Heart left ventricle (tissue), 16 donors: ENCODE measurements at regions not wholly inside any gene's neighbourhood (a gene's known extent, or its start where the extent isn't known, plus 50 kb on each side); places are given as distances from the start of the nearest gene placed in this dataset.
"Not testable (repeated sequence)": the region's sequence is repeated elsewhere in the genome, so short reads cannot be mapped to it uniquely, and the experiment has no call there.

Source experiments
- ATAC-seq, 4 donors: fragments of 200-7000 bp; cut with Tn5 transposase; one replicate each; pipeline ENCODE4 v1.9.1; 2020 to 2022; ENCODE audit warnings: moderate library complexity in 4 of 4, mild to moderate bottlenecking in 3 of 4, moderate number of reproducible peaks in 1 of 4
- DNase-seq, 5 donors: peaks; one replicate each; pipeline ENCODE4 v3.0.0-alpha.2; 2020
- H3K27ac ChIP-seq, 12 donors: fragments of 200-600 bp; sonication (generic) in 4 of 12; one replicate each; pipeline versions ENCODE4 v1.5.0 to v1.8.0; 2016 to 2022; ENCODE audit warnings: mild to moderate bottlenecking in 2 of 12
- H3K27me3 ChIP-seq, 9 donors: fragments of 200-600 bp; sonication (generic) in 2 of 9; one replicate each; pipeline versions ENCODE4 v1.5.1 to v1.8.0; 2016 to 2022; ENCODE audit warnings: mild to moderate bottlenecking in 3 of 9
- H3K36me3 ChIP-seq, 9 donors: fragments of 200-600 bp; sonication (generic) in 2 of 9; one replicate each; pipeline versions ENCODE4 v1.5.0 to v1.8.0; 2018 to 2022; ENCODE audit warnings: mild to moderate bottlenecking in 2 of 9
- H3K4me1 ChIP-seq, 12 donors: fragments of 200-600 bp; sonication (generic) in 4 of 12; one replicate each; pipeline versions ENCODE4 v1.5.0 to v1.8.0; 2016 to 2022; ENCODE audit warnings: mild to moderate bottlenecking in 3 of 12
- H3K4me3 ChIP-seq, 12 donors: fragments of 200-600 bp; sonication (generic) in 4 of 12; one replicate each; pipeline versions ENCODE4 v1.5.0 to v1.8.0; 2017 to 2022; ENCODE audit warnings: mild to moderate bottlenecking in 9 of 12, moderate library complexity in 4 of 12
- H3K9me3 ChIP-seq, 12 donors: fragments of 200-600 bp; sonication (generic) in 4 of 12; one replicate each; pipeline versions ENCODE4 v1.5.0 to v1.8.0; 2016 to 2022; ENCODE audit warnings: mild to moderate bottlenecking in 1 of 12
- POLR2A ChIP-seq, 2 donors: fragments of 450-650 bp; IDR thresholded peaks; one replicate each; pipeline ENCODE4 v1.6.1; 2017; ENCODE audit warnings: antibody characterized with exemption in 2 of 2, mild to moderate bottlenecking in 2 of 2, moderate library complexity in 2 of 2
- WGBS, 4 donors: extraction: QIAGEN DNeasy Blood & Tissue Kit in 2 of 4; methylation state at CpG; one replicate each; pipeline versions ENCODE4 v1.1.5 to v1.1.7; 2013 to 2018; 5-methylcytosine and 5-hydroxymethylcytosine counted together
- intact Hi-C, 10 donors: fragments of 100-400 bp; cut with DNase I; formaldehyde crosslinking; loops; one replicate each; pipeline versions ENCODE4 v1.11.1 to v1.14.2; 2022
- TF ChIP-seq, protein P1 (sequence below), 12 donors: fragments of 200-600 bp; sonication (generic) in 4 of 12; IDR thresholded peaks; one replicate each; pipeline versions ENCODE4 v1.5.0 to v1.8.0; 2018 to 2022; ENCODE audit warnings: antibody characterized with exemption in 12 of 12, mild to moderate bottlenecking in 5 of 12
- donor health status: ischemic (EF 13 %, LVEDD 7.1; RV severe dilation, severe dysfunction).
- donor health status: healthy with polysubstance abuse.
- donor health status: DM: no; HTN: yes; CAD: no.
- donor health status: DM: no; HTN: no; CAD: no.
- donor health status: ischemic (EF 25% LVEDD 6.9; RV normal size, moderate dysfunction).
- donor health status: ischemic (EF 25% LVEDD 5.7; RV mildly dilated, moderate dysfunction).
- donor health status: healthy.
- donor health status: DM: yes; HTN: yes; CAD: no.
- donor health status: ischemic (EF 35%, LVEDD 5.7; RV mildly dilated, moderate dysfunction).
- donor health status: nonischemic (EF 11% LVEDD 7.7; RV severe dilation, severe dysfunction).
- donor health status: DM: yes; HTN: yes; CAD: no.
- donor health status: PGD.
- donor health status: ischemic (EF 29% LVEDD 5.4; RV normal size, mild dysfunction).
- donor health status: nonischemic (EF 23%, LVEDD 6.1; RV moderate dilation, normal function).

DNA sequence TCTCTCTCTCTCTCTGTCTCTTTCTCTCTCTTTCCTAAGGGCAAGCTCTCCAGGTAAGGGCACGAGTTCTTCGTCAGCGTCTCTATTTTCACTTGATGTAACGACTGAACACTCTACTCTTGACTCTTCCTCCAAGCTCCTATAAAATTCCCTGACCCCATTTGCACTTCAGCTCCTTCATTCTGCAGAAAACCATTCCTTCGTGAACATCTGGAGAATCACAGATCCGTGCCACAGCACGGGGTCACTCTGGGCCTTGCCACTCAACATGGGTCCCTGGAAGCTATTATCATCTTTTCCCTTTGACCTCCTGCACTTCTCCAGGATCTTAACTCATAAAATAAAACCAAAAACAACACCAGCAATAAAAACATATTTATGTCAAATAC lies 112.0 kb upstream of the LNX1 start:
- ATAC-seq (no peak), DNase-seq (no peak)
- Histone ChIP-seq H3K27ac (peak overlapping the region; percentile 39 to 78 (median 68)), H3K4me3 (peak overlapping the region in 9 of 12 donors; percentile 8 to 43 (median 36)), H3K27me3 (no peaks in the 10 kb centered on the region), H3K4me1 (peaks cover 6 to 40% (median 25%) of the 10 kb centered on the region in 12 donors), H3K9me3 (peaks cover 0 to 5% (median 0%) of the 10 kb centered on the region in 12 donors), H3K36me3 (no peaks in the 10 kb centered on the region)
- whole genome bisulfite sequencing, 4 donors, result 16 to 38% (median 28%) methylated on average over 7 of the region's 7 CpGs
- intact Hi-C loops, result loop anchor here in 7 of 10 donors (2.0 to 10.0 kb wide), 9 partner anchors 26 to 522 kb away; partner anchors contain the start of genes PDGFRA (in 3 of the 7) and CHIC2 (in 1 of the 7)
- TF ChIP-seq, protein P1, sequence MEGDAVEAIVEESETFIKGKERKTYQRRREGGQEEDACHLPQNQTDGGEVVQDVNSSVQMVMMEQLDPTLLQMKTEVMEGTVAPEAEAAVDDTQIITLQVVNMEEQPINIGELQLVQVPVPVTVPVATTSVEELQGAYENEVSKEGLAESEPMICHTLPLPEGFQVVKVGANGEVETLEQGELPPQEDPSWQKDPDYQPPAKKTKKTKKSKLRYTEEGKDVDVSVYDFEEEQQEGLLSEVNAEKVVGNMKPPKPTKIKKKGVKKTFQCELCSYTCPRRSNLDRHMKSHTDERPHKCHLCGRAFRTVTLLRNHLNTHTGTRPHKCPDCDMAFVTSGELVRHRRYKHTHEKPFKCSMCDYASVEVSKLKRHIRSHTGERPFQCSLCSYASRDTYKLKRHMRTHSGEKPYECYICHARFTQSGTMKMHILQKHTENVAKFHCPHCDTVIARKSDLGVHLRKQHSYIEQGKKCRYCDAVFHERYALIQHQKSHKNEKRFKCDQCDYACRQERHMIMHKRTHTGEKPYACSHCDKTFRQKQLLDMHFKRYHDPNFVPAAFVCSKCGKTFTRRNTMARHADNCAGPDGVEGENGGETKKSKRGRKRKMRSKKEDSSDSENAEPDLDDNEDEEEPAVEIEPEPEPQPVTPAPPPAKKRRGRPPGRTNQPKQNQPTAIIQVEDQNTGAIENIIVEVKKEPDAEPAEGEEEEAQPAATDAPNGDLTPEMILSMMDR (IDR thresholded peaks at IDR 0.05), result no peak
- no peak for TF ChIP-seq POLR2A (IDR thresholded peaks at IDR 0.05)

DNA sequence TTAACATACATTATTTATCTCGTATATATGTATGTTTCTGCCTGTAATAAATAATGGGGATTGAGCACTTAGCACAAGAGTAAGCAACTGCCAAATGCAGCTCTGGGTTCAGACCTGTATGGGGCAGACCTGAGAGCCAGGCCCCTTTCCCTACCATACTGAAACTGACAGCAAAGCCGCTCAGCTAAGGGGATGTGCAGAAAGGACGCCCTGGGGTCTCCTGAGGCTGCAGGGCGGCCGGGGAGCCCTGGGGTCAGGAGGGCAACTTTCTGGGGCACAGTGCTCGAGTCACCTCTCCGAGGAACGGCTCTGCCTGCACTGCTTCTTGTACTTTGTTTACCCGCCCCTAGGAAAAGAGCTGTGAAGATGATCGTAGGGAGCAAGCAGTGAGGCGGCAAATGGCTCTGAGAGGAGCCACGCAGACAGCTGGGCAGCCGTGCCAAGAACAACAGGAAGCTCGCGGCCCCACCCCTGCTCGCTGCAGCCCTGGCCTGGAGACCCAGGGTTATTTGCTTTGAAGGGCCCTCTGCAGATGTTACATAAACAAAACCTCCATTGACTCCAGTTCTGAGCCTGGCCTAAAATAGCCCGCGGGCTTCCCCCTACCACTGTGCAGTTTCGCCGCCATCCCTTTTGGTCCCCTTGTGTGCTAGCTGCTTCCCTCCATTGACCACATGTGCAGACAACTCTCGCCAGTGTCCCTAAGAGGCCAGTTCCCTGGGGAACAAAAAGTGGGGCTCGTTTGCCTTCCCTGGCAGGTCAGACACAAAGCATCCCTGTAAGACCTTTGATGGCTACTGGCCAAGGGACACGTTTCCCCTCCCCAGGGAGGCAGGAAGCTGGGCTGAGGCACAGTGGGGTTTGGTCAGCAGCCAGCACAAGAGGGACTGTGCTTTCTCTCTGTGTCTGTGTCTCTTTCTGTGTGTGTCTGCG lies 111.3 kb upstream of the LNX1 start:
- Histone ChIP-seq H3K27ac (peak overlapping the region; percentile 39 to 78 (median 68)), H3K9me3 (peaks cover 0 to 5% (median 0%) of the 10 kb centered on the region in 12 donors), H3K36me3 (no peaks in the 10 kb centered on the region), H3K4me1 (peaks cover 6 to 40% (median 25%) of the 10 kb centered on the region in 12 donors), H3K4me3 (peak overlapping the region in 10 of 12 donors; percentile 8 to 43 (median 34)), H3K27me3 (no peaks in the 10 kb centered on the region)
- intact Hi-C loops, result loop anchor here in 7 of 10 donors (2.0 to 10.0 kb wide), 9 partner anchors 26 to 522 kb away; partner anchors contain the start of genes PDGFRA (in 3 of the 7) and CHIC2 (in 1 of the 7)
- 5 to 16% (median 8%) methylated on average over 16 to 24 of the region's 24 CpGs for whole genome bisulfite sequencing, 4 donors
- ATAC-seq, result peak; percentile 84 to 97 (median 96)
- TF ChIP-seq POLR2A (IDR thresholded peaks at IDR 0.05), result no peak
- TF ChIP-seq, protein P1 (IDR thresholded peaks at IDR 0.05), result peak in 1 of 12 donors; percentile 24
- peak; percentile 86 to 93 (median 88) for DNase-seq

DNA sequence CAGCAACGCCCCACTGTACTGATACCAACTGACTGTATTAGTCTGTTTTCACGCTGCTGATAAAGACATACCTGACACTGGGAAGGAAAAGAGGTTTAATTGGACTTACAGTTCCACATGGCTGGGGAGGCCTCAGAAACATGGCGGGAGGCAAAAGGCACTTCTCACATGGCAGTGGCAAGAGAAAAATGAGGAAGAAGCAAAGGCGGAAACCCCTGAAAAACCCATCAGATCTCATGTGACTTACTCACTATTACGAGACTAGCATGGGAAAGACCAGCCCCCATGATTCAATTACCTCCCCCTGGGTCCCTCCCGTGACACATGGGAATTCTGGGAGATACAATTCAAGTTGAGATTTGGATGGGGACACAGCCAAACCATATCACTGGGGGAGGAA lies 110.0 kb upstream of the LNX1 start:
- WGBS, 4 donors, result 95 to 97% (median 96%) methylated on average over 6 of the region's 6 CpGs
- H3K4me1 ChIP-seq, result peaks cover 6 to 35% (median 20%) of the 10 kb centered on the region in 12 donors
- not testable (repeated sequence) for H3K4me3 ChIP-seq, H3K27ac ChIP-seq, H3K36me3 ChIP-seq, ATAC-seq, DNase-seq, H3K27me3 ChIP-seq, H3K9me3 ChIP-seq
- intact Hi-C loops, result loop anchor here in 7 of 10 donors (5.0 to 10.0 kb wide), 8 partner anchors 49 to 524 kb away; partner anchors contain the start of genes PDGFRA (in 3 of the 7) and CHIC2 (in 1 of the 7)

DNA sequence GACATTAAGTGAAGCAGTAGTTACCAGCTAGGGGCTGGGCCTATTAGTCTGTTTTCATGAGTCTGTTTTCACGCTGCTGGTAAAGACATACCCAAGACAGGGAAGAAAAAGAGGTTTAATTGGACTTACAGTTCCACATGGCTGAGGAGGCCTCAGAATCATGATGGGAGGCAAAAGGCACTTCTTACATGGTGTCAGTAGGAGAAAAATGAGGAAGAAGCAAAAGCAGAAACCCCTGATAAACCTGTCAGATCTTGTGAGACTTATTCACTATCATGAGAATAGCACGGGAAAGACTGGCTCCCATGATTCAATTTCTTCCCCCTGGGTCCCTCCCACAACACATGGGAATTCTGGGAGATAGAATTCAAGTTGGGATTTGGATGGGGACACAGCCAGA lies 108.0 kb upstream of the LNX1 start:
- WGBS, 4 donors, result 89 to 93% (median 92%) methylated on average over 2 of the region's 2 CpGs
- intact Hi-C loops, result not testable (repeated sequence)

More for the DNA sequence above, 108.0 kb upstream of the LNX1 start:
- not testable (repeated sequence) for H3K27ac ChIP-seq, H3K4me3 ChIP-seq, H3K36me3 ChIP-seq, ATAC-seq, DNase-seq, H3K27me3 ChIP-seq
- H3K4me1 ChIP-seq, result peaks cover 6 to 31% (median 19%) of the 10 kb centered on the region in 12 donors
- peaks cover 0 to 13% (median 0%) of the 10 kb centered on the region in 12 donors for H3K9me3 ChIP-seq
